ENCODE measurements at regions not wholly inside any gene's neighbourhood (a gene's known extent, or its start where the extent isn't known, plus 50 kb on each side); places are given as distances from the start of the nearest gene placed in this dataset.

- no peak for DNase-seq
- Histone ChIP-seq H3K9me3 (no peaks in the 10 kb centered on the region; the same call in 1 of the 2 replicates), H3K36me3 (no peaks in the 10 kb centered on the region), H3K27me3 (peaks cover 10% of the 10 kb centered on the region), H3K4me3 (no peak overlapping the region)
Observed at GRCh38 chr10:118409295-118409694, 67.2 kb upstream of the FAM204A start.

GRCh38 chr10:118408181-118408580 is 66.1 kb upstream of the FAM204A start:
- no peaks in the 10 kb centered on the region for H3K36me3 ChIP-seq
- H3K27me3 ChIP-seq: peaks cover 9% of the 10 kb centered on the region
- H3K4me3 ChIP-seq: no peak overlapping the region
- no peaks in the 10 kb centered on the region; the same call in 1 of the 2 replicates for H3K9me3 ChIP-seq
- no peak for DNase-seq

- peaks cover 11% of the 10 kb centered on the region for H3K27me3 ChIP-seq
- no peak overlapping the region for H3K4me3 ChIP-seq
- no peaks in the 10 kb centered on the region for H3K36me3 ChIP-seq
- no peaks in the 10 kb centered on the region; the same call in 1 of the 2 replicates for H3K9me3 ChIP-seq
- no peak for DNase-seq
Observed at GRCh38 chr10:118407777-118408176, 65.7 kb upstream of the FAM204A start.

GRCh38 chr10:118407026-118407425 is 64.9 kb upstream of the FAM204A start:
- Histone ChIP-seq H3K36me3 (no peaks in the 10 kb centered on the region), H3K4me3 (no peak overlapping the region), H3K9me3 (no peaks in the 10 kb centered on the region; the same call in 1 of the 2 replicates), H3K27me3 (peaks cover 11% of the 10 kb centered on the region)
- no peak for DNase-seq

GRCh38 chr10:118405928-118406327 is 63.8 kb upstream of the FAM204A start:
- no peak for DNase-seq
- H3K9me3 ChIP-seq: no peaks in the 10 kb centered on the region; the same call in 1 of the 2 replicates
- no peak overlapping the region for H3K4me3 ChIP-seq
- H3K27me3 ChIP-seq: peaks cover 13% of the 10 kb centered on the region
- no peaks in the 10 kb centered on the region for H3K36me3 ChIP-seq

GRCh38 chr10:118403967-118404366 is 61.8 kb upstream of the FAM204A start:
- no peaks in the 10 kb centered on the region; the same call in 1 of the 2 replicates for H3K9me3 ChIP-seq
- H3K36me3 ChIP-seq: no peaks in the 10 kb centered on the region
- no peak for DNase-seq
- no peak overlapping the region for H3K4me3 ChIP-seq
- peaks cover 15% of the 10 kb centered on the region for H3K27me3 ChIP-seq

GRCh38 chr10:118401708-118402193 is 59.6 kb upstream of the FAM204A start:
- H3K9me3 ChIP-seq: no peaks in the 10 kb centered on the region; the same call in 1 of the 2 replicates
- no peaks in the 10 kb centered on the region for H3K36me3 ChIP-seq
- peaks cover 15% of the 10 kb centered on the region for H3K27me3 ChIP-seq
- H3K4me3 ChIP-seq: no peak overlapping the region
- DNase-seq: no peak

- Histone ChIP-seq H3K4me3 (no peak overlapping the region), H3K9me3 (no peaks in the 10 kb centered on the region), H3K27me3 (peaks cover 8% of the 10 kb centered on the region; the same call in 1 of the 2 replicates), H3K36me3 (no peaks in the 10 kb centered on the region)
- no peak for DNase-seq
Observed at GRCh38 chr10:118397391-118397790, 55.3 kb upstream of the FAM204A start.

- Histone ChIP-seq H3K36me3 (no peaks in the 10 kb centered on the region), H3K4me3 (no peak overlapping the region), H3K9me3 (no peaks in the 10 kb centered on the region), H3K27me3 (peaks cover 7% of the 10 kb centered on the region; the same call in 1 of the 2 replicates)
- peak; percentile 17 for DNase-seq
Observed at GRCh38 chr10:118395947-118396346, 53.8 kb upstream of the FAM204A start.

GRCh38 chr10:118394301-118395200 is 52.4 kb upstream of the FAM204A start:
- Histone ChIP-seq H3K9me3 (no peaks in the 10 kb centered on the region), H3K36me3 (no peaks in the 10 kb centered on the region), H3K4me3 (no peak overlapping the region), H3K27me3 (0 out of 2 replicates have a peak, but pooled peaks cover 5% of the 10 kb centered on the region)
- DNase-seq: no peak

GRCh38 chr10:118392761-118393160 is 50.6 kb upstream of the FAM204A start:
- H3K9me3 ChIP-seq: no peaks in the 10 kb centered on the region
- H3K4me3 ChIP-seq: no peak overlapping the region
- H3K36me3 ChIP-seq: no peaks in the 10 kb centered on the region
- DNase-seq: no peak
- H3K27me3 ChIP-seq: 0 out of 2 replicates have a peak, but pooled peaks cover 5% of the 10 kb centered on the region
